B cell (primary cell): ENCODE measurements at regions not wholly inside any gene's neighbourhood (a gene's known extent, or its start where the extent isn't known, plus 50 kb on each side); places are given as distances from the start of the nearest gene placed in this dataset.

Experiments used
- ATAC-seq: fragments of 200-7000 bp; cut with Tn5 transposase; one replicate; pipeline ENCODE4 v1.10.0; 2021; ENCODE audit warnings: low read depth, mild to moderate bottlenecking, moderate number of reproducible peaks, moderate library complexity
- CTCF ChIA-PET: fragments of 350-600 bp; sonication (Branson Sonifier 250); formaldehyde crosslinking; loops from one replicate; lab custom pipeline; 2021; ENCODE audit warnings: antibody characterized with exemption, inconsistent platforms; lab: Charles Lee
- POLR2A ChIA-PET: fragments of 350-600 bp; sonication (Branson Sonifier 250); formaldehyde crosslinking; loops from one replicate; lab custom pipeline; 2021; ENCODE audit warnings: antibody characterized with exemption; lab: Charles Lee
- DNase-seq: peaks from one replicate; pipeline ENCODE4 v3.0.0; 2013
- H2AFZ ChIP-seq: 2 replicates; pipeline ENCODE4 v1.6.1; 2012; ENCODE audit warnings: mild to moderate bottlenecking, low read depth, low read length; ENCODE audit not compliant: insufficient read depth, poor library complexity, severe bottlenecking
- H3K27ac ChIP-seq, 2 donors: 1 replicate in 1 of 2; 2 replicates in 1 of 2; pipeline ENCODE4 v1.5.1; 2012 to 2013; ENCODE audit warnings: low read length in 2 of 2, mild to moderate bottlenecking in 2 of 2, moderate library complexity in 1 of 2
- H3K27me3 ChIP-seq, 4 experiments: fragments of 200-600 bp in 1 of 4; sonication (generic) in 1 of 4; replicated peaks in 1 of 4; 1 replicate in 2 of 4; 2 replicates in 2 of 4; pipeline versions ENCODE4 v1.6.1 to v1.7.0; 2013 to 2016; ENCODE audit warnings: low read length in 3 of 4, mild to moderate bottlenecking in 2 of 4, mixed read lengths in 1 of 4, moderate library complexity in 1 of 4; ENCODE audit not compliant: insufficient read depth in 4 of 4, control insufficient read depth in 3 of 4; ENCODE audit errors: control extremely low read depth in 1 of 4
- H3K36me3 ChIP-seq, 2 experiments: replicated peaks in 1 of 2; 1 replicate in 1 of 2; 2 replicates in 1 of 2; pipeline versions ENCODE4 v1.6.1 to v1.7.1; 2013; ENCODE audit warnings: low read length in 1 of 2; ENCODE audit not compliant: insufficient read depth in 2 of 2, control insufficient read depth in 1 of 2; ENCODE audit errors: control extremely low read depth in 1 of 2, extremely low read depth in 1 of 2
- H3K4me1 ChIP-seq, 2 donors: fragments of 200-600 bp in 1 of 2; sonication (generic) in 1 of 2; 1 replicate in 1 of 2; 2 replicates in 1 of 2; pipeline versions ENCODE4 v1.5.1 to v1.6.1; 2013 to 2017; ENCODE audit warnings: low read length in 2 of 2; ENCODE audit not compliant: control insufficient read depth in 2 of 2, insufficient read depth in 2 of 2
- H3K4me2 ChIP-seq: replicated peaks from 2 replicates; pipeline ENCODE3; 2012; ENCODE audit warnings: mild to moderate bottlenecking, low read depth, low read length; ENCODE audit not compliant: poor library complexity, severe bottlenecking
- H3K4me3 ChIP-seq, 5 experiments: fragments of 200-600 bp in 1 of 5; sonication (generic) in 1 of 5; 1 replicate in 3 of 5; 2 replicates in 2 of 5; pipeline versions ENCODE4 v1.5.1 to v1.7.0; 2011 to 2016; ENCODE audit warnings: low read length in 4 of 5, mild to moderate bottlenecking in 4 of 5, low read depth in 2 of 5, control low read depth in 1 of 5, moderate library complexity in 1 of 5; ENCODE audit not compliant: insufficient read depth in 1 of 5; ENCODE audit errors: control extremely low read depth in 1 of 5, extremely low read depth in 1 of 5
- H3K79me2 ChIP-seq: fragments of 200-600 bp; sonication (generic); one replicate; pipeline ENCODE4 v1.6.0; 2016; ENCODE audit warnings: low read length; ENCODE audit not compliant: control insufficient read depth, insufficient read depth
- H3K9ac ChIP-seq: fragments of 200-600 bp; sonication (generic); 2 replicates; pipeline ENCODE4 v1.6.1; 2017; ENCODE audit warnings: mild to moderate bottlenecking, low read length, moderate library complexity
- H3K9me3 ChIP-seq, 3 donors: one replicate each; pipeline versions ENCODE4 v1.6.1 to v1.7.1; 2013; ENCODE audit warnings: low read length in 2 of 3; ENCODE audit not compliant: control insufficient read depth in 2 of 3, insufficient read depth in 1 of 3; ENCODE audit errors: control extremely low read depth in 1 of 3
- H4K20me1 ChIP-seq: 2 replicates; pipeline ENCODE4 v1.6.0; 2012; ENCODE audit warnings: mild to moderate bottlenecking, low read length; ENCODE audit not compliant: insufficient read depth, control insufficient read depth, poor library complexity, severe bottlenecking
- H3K27ac Mint-ChIP-seq: one replicate; pipeline ENCODE4 v1.8.0; 2021; ENCODE audit warnings: mixed read lengths
- H3K27me3 Mint-ChIP-seq: one replicate; pipeline ENCODE4 v1.8.0; 2021; ENCODE audit warnings: mixed read lengths
- H3K4me1 Mint-ChIP-seq: one replicate; pipeline ENCODE4 v1.8.0; 2021; ENCODE audit warnings: mixed read lengths
- H3K4me3 Mint-ChIP-seq: one replicate; pipeline ENCODE4 v1.8.0; 2021; ENCODE audit warnings: mixed read lengths
- H3K9me3 Mint-ChIP-seq: one replicate; pipeline ENCODE4 v1.8.0; 2022; ENCODE audit warnings: mixed read lengths; ENCODE audit not compliant: insufficient read depth
- EZH2 ChIP-seq: IDR thresholded peaks from 2 replicates; pipeline ENCODE4 v1.6.1; 2012; ENCODE audit warnings: borderline replicate concordance, low read depth, mild to moderate bottlenecking, moderate library complexity, low read length; ENCODE audit not compliant: insufficient read depth, poor library complexity, severe bottlenecking
- WGBS: methylation state at CpG from one replicate; pipeline ENCODE4 v1.1.5; 2013; ENCODE audit warnings: missing lambda C conversion rate; ENCODE audit not compliant: insufficient coverage; 5-methylcytosine and 5-hydroxymethylcytosine counted together
- intact Hi-C: fragments of 100-400 bp; cut with micrococcal nuclease; formaldehyde crosslinking; loops from one replicate; pipeline ENCODE4 v1.10.0; 2022
- TF ChIP-seq, protein P1 (sequence below): fragments of 200-600 bp; IDR thresholded peaks from one replicate; pipeline ENCODE4 v1.8.0; 2022; ENCODE audit warnings: antibody characterized with exemption, mild to moderate bottlenecking

- no CpG with 5 or more reads among the region's 5 CpGs for WGBS
- TF ChIP-seq, protein P1, sequence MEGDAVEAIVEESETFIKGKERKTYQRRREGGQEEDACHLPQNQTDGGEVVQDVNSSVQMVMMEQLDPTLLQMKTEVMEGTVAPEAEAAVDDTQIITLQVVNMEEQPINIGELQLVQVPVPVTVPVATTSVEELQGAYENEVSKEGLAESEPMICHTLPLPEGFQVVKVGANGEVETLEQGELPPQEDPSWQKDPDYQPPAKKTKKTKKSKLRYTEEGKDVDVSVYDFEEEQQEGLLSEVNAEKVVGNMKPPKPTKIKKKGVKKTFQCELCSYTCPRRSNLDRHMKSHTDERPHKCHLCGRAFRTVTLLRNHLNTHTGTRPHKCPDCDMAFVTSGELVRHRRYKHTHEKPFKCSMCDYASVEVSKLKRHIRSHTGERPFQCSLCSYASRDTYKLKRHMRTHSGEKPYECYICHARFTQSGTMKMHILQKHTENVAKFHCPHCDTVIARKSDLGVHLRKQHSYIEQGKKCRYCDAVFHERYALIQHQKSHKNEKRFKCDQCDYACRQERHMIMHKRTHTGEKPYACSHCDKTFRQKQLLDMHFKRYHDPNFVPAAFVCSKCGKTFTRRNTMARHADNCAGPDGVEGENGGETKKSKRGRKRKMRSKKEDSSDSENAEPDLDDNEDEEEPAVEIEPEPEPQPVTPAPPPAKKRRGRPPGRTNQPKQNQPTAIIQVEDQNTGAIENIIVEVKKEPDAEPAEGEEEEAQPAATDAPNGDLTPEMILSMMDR, result no peak
- no peak for TF ChIP-seq EZH2
Observed at GRCh38 chr2:78051480-78051879, 529.3 kb upstream of the LRRTM4 start.

GRCh38 chr2:78056976-78057375 lies 534.8 kb upstream of the LRRTM4 start:
- Mint-ChIP-seq H3K4me3 (no peak overlapping the region), H3K9me3 (peaks cover 4% of the 10 kb centered on the region), H3K27me3 (no peaks in the 10 kb centered on the region), H3K27ac (no peak overlapping the region), H3K4me1 (no peaks in the 10 kb centered on the region)
- Histone ChIP-seq H3K79me2 (no peaks in the 10 kb centered on the region), H3K9ac (no peak overlapping the region), H3K27ac (no peak overlapping the region), H3K27me3 (no peaks in the 10 kb centered on the region), H3K36me3 (no peaks in the 10 kb centered on the region), H3K4me2 (no peak overlapping the region), H3K9me3 (peaks cover 0 to 19% (median 0%) of the 10 kb centered on the region in 3 donors), H3K4me1 (no peaks in the 10 kb centered on the region), H3K4me3 (no peak overlapping the region), H4K20me1 (no peaks in the 10 kb centered on the region), H2AFZ (no peak overlapping the region)
- POLR2A ChIA-PET, result no interaction called here
- intact Hi-C loops, result no loop called here
- ATAC-seq (no peak), DNase-seq (no peak)
- TF ChIP-seq EZH2, result no peak
- TF ChIP-seq, protein P1, result no peak
- CTCF ChIA-PET, result no interaction called here

More at GRCh38 chr2:78051480-78051879, 529.3 kb upstream of the LRRTM4 start:
- H2AFZ ChIP-seq, result no peak overlapping the region
- Mint-ChIP-seq H3K4me1 (no peaks in the 10 kb centered on the region), H3K27me3 (no peaks in the 10 kb centered on the region), H3K4me3 (no peak overlapping the region), H3K27ac (no peak overlapping the region), H3K9me3 (peaks cover 9% of the 10 kb centered on the region)
- ATAC-seq (no peak), DNase-seq (no peak)
- H3K4me3 ChIP-seq, result no peak overlapping the region
- H3K27me3 ChIP-seq, result no peaks in the 10 kb centered on the region
- ChIA-PET POLR2A (no interaction called here), CTCF (no interaction called here)
- intact Hi-C loops, result no loop called here
- peaks cover 1 to 9% (median 3%) of the 10 kb centered on the region in 3 donors for H3K9me3 ChIP-seq
- no peaks in the 10 kb centered on the region for H4K20me1 ChIP-seq
- H3K9ac ChIP-seq, result no peak overlapping the region
- H3K79me2 ChIP-seq, result no peaks in the 10 kb centered on the region
- no peak overlapping the region for H3K27ac ChIP-seq
- H3K36me3 ChIP-seq, result no peaks in the 10 kb centered on the region
- H3K4me1 ChIP-seq, result no peaks in the 10 kb centered on the region
- H3K4me2 ChIP-seq, result no peak overlapping the region
